Prostate gland (tissue), 2 donors: ENCODE measurements at regions not wholly inside any gene's neighbourhood (a gene's known extent, or its start where the extent isn't known, plus 50 kb on each side); places are given as distances from the start of the nearest gene placed in this dataset.
"Not testable (repeated sequence)": the region's sequence is repeated elsewhere in the genome, so short reads cannot be mapped to it uniquely, and the experiment has no call there.

ENCODE experiments used
- DNase-seq: peaks from one replicate; pipeline ENCODE4 v3.0.0-alpha.2; 2019; ENCODE audit warnings: low spot score
- H3K27ac ChIP-seq, 2 donors: fragments of 200-600 bp; sonication (generic); 2 replicates each; pipeline ENCODE4 v1.5.1; 2017 to 2019
- H3K27me3 ChIP-seq: fragments of 200-600 bp; sonication (generic); replicated peaks from 2 replicates; pipeline ENCODE4 v1.5.1; 2019; ENCODE audit not compliant: insufficient read depth
- H3K36me3 ChIP-seq, 2 donors: fragments of 200-600 bp; sonication (generic); 1 replicate in 1 of 2; 2 replicates in 1 of 2; pipeline versions ENCODE4 v1.5.1 to v1.8.1; 2017 to 2019
- H3K4me1 ChIP-seq: fragments of 200-600 bp; sonication (generic); replicated peaks from 2 replicates; pipeline ENCODE4 v1.5.1; 2019
- H3K4me3 ChIP-seq, 2 donors: fragments of 200-600 bp; sonication (generic); 2 replicates each; pipeline ENCODE4 v1.5.1; 2017 to 2019
- H3K9me3 ChIP-seq: fragments of 200-600 bp; sonication (generic); 2 replicates; pipeline ENCODE4 v1.5.1; 2017
- CTCF ChIP-seq, 4 experiments: fragments of 200-600 bp in 2 of 4; fragments of 450-650 bp in 2 of 4; sonication (generic) in 2 of 4; IDR thresholded peaks; 1 replicate in 3 of 4; 2 replicates in 1 of 4; pipeline ENCODE4 v1.5.1; 2016 to 2019; ENCODE audit warnings: antibody characterized with exemption in 4 of 4, mild to moderate bottlenecking in 2 of 4, moderate library complexity in 2 of 4
- POLR2A ChIP-seq: fragments of 450-650 bp; IDR thresholded peaks from one replicate; pipeline ENCODE4 v1.6.1; 2016; ENCODE audit warnings: antibody characterized with exemption, mild to moderate bottlenecking
- POLR2AphosphoS5 ChIP-seq: sonication (generic); formaldehyde crosslinking; IDR thresholded peaks from one replicate; pipeline ENCODE4 v1.6.1; 2017; ENCODE audit warnings: antibody characterized with exemption
- WGBS: methylation state at CpG from one replicate; pipeline ENCODE4 v1.1.5; 2018; 5-methylcytosine and 5-hydroxymethylcytosine counted together
- intact Hi-C: fragments of 100-400 bp; cut with DNase I; formaldehyde crosslinking; loops from one replicate; pipeline ENCODE4 v1.14.2; 2022

- no peak for DNase-seq
- WGBS = 72% methylated on average over 2 of the region's 2 CpGs
- intact Hi-C loops = no loop called here
- Histone ChIP-seq H3K9me3 (no peaks in the 10 kb centered on the region), H3K27me3 (no peaks in the 10 kb centered on the region), H3K4me3 (no peak overlapping the region), H3K36me3 (no peaks in the 10 kb centered on the region), H3K27ac (no peak overlapping the region), H3K4me1 (no peaks in the 10 kb centered on the region)
- TF ChIP-seq CTCF (IDR thresholded peaks at IDR 0.05) = no peak
- TF ChIP-seq POLR2AphosphoS5 = no peak
- TF ChIP-seq POLR2A = no peak
These were observed 343.3 kb downstream of the SETD4 start for GRCh38 chr21:35716876-35717565.

- no peaks in the 10 kb centered on the region for H3K36me3 ChIP-seq
- intact Hi-C loops = no loop called here
- no peak overlapping the region for H3K27ac ChIP-seq
- 80% methylated on average over 2 of the region's 2 CpGs for WGBS
- TF ChIP-seq POLR2AphosphoS5 (no peak), POLR2A (no peak), CTCF (IDR thresholded peaks at IDR 0.05) (no peak)
- no peak for DNase-seq
- H3K4me3 ChIP-seq = no peak overlapping the region
- H3K9me3 ChIP-seq = no peaks in the 10 kb centered on the region
- H3K27me3 ChIP-seq = no peaks in the 10 kb centered on the region
- H3K4me1 ChIP-seq = no peaks in the 10 kb centered on the region
These were observed 346.4 kb downstream of the SETD4 start for GRCh38 chr21:35713914-35714313.

GRCh38 chr21:35711661-35712060, 348.7 kb downstream of the SETD4 start:
- WGBS = 74% methylated on average over 2 of the region's 2 CpGs
- no peak for TF ChIP-seq CTCF (IDR thresholded peaks at IDR 0.05)
- no peak for TF ChIP-seq POLR2A
- no peak for TF ChIP-seq POLR2AphosphoS5
- H3K27ac ChIP-seq = no peak overlapping the region
- H3K27me3 ChIP-seq = no peaks in the 10 kb centered on the region
- DNase-seq = no peak
- H3K4me1 ChIP-seq = no peaks in the 10 kb centered on the region
- intact Hi-C loops = no loop called here
- H3K4me3 ChIP-seq = no peak overlapping the region
- H3K36me3 ChIP-seq = no peaks in the 10 kb centered on the region
- no peaks in the 10 kb centered on the region for H3K9me3 ChIP-seq

- DNase-seq = no peak
- no peaks in the 10 kb centered on the region for H3K4me1 ChIP-seq
- intact Hi-C loops = no loop called here
These were observed 349.1 kb downstream of the SETD4 start for GRCh38 chr21:35711213-35711612.

GRCh38 chr21:35709990-35710389, 350.3 kb downstream of the SETD4 start:
- intact Hi-C loops, H3K27ac ChIP-seq, H3K4me1 ChIP-seq, H3K27me3 ChIP-seq, H3K36me3 ChIP-seq, H3K9me3 ChIP-seq, DNase-seq, H3K4me3 ChIP-seq: not testable (repeated sequence)
- WGBS = 86% methylated on average over 3 of the region's 3 CpGs

More at GRCh38 chr21:35711213-35711612, 349.1 kb downstream of the SETD4 start:
- H3K4me3 ChIP-seq = no peak overlapping the region
- no peaks in the 10 kb centered on the region for H3K9me3 ChIP-seq
- no peaks in the 10 kb centered on the region for H3K27me3 ChIP-seq
- no peaks in the 10 kb centered on the region for H3K36me3 ChIP-seq
- WGBS = 63% methylated on average over 3 of the region's 3 CpGs
- no peak for TF ChIP-seq POLR2A
- TF ChIP-seq POLR2AphosphoS5 = no peak
- no peak for TF ChIP-seq CTCF (IDR thresholded peaks at IDR 0.05)
- no peak overlapping the region for H3K27ac ChIP-seq
